Thyroid gland (tissue), 4 donors: ENCODE measurements at regions not wholly inside any gene's neighbourhood (a gene's known extent, or its start where the extent isn't known, plus 50 kb on each side); places are given as distances from the start of the nearest gene placed in this dataset.

Experiments
- POLR2A ChIP-seq, 2 donors: fragments of 450-650 bp; IDR thresholded peaks; one replicate each; pipeline ENCODE4 v1.6.1; 2017; ENCODE audit warnings: antibody characterized with exemption in 2 of 2, mild to moderate bottlenecking in 2 of 2, moderate library complexity in 1 of 2
- TF ChIP-seq, protein P1 (sequence below), 6 experiments: fragments of 200-600 bp in 3 of 6; fragments of 450-650 bp in 3 of 6; sonication (generic) in 3 of 6; IDR thresholded peaks; one replicate each; pipeline ENCODE4 v1.5.1; 2016 to 2019; ENCODE audit warnings: antibody characterized with exemption in 6 of 6, mild to moderate bottlenecking in 2 of 6, inconsistent platforms in 1 of 6, moderate library complexity in 1 of 6

DNA sequence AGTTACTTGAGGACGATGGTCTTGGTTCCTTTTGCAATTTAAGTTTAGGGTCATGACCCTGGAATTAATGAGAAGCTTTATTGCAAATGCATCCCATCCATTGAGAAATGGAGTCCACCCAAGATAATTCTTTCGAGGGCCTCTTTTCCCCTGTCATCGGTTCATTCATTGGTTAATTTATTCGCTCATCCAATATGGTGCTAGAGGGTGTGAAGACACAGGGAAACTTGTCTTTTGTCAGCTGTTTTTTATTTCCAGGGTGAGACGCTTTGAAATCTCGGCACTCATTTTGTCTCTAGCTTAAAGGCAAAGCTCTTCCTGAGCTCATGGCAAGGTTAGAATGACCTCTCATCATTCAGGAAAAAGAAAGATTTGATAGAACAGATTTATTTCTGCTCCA lies 464.2 kb upstream of the EEF2KMT start:
- no peak for TF ChIP-seq POLR2A (IDR thresholded peaks at IDR 0.05)
- TF ChIP-seq, protein P1, sequence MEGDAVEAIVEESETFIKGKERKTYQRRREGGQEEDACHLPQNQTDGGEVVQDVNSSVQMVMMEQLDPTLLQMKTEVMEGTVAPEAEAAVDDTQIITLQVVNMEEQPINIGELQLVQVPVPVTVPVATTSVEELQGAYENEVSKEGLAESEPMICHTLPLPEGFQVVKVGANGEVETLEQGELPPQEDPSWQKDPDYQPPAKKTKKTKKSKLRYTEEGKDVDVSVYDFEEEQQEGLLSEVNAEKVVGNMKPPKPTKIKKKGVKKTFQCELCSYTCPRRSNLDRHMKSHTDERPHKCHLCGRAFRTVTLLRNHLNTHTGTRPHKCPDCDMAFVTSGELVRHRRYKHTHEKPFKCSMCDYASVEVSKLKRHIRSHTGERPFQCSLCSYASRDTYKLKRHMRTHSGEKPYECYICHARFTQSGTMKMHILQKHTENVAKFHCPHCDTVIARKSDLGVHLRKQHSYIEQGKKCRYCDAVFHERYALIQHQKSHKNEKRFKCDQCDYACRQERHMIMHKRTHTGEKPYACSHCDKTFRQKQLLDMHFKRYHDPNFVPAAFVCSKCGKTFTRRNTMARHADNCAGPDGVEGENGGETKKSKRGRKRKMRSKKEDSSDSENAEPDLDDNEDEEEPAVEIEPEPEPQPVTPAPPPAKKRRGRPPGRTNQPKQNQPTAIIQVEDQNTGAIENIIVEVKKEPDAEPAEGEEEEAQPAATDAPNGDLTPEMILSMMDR (IDR thresholded peaks at IDR 0.05): no peak
